K562 (cell line): ENCODE measurements at regions not wholly inside any gene's neighbourhood (a gene's known extent, or its start where the extent isn't known, plus 50 kb on each side); places are given as distances from the start of the nearest gene placed in this dataset.
A peak's percentile ranks its signal among the peaks of the same experiment; 100 is the strongest.
"Not testable (repeated sequence)": the region's sequence is repeated elsewhere in the genome, so short reads cannot be mapped to it uniquely, and the experiment has no call there.

Experiments
- ATAC-seq: fragments of 200-7000 bp; cut with Tn5 transposase; 3 replicates; pipeline ENCODE4 v1.9.1; 2020; ENCODE audit warnings: moderate library complexity
- BruUV-seq: library from RNA; stranded (reverse); fragments of 400-500 nt; replicated peaks from 2 replicates; lab custom pipeline; 2021; lab: Mats Ljungman, UMichigan
- CTCF ChIA-PET: fragments of 300-600 bp; formaldehyde crosslinking; extraction: SDS; loops from one replicate; lab custom pipeline; 2021; ENCODE audit warnings: low intra/inter-chr PET ratio; lab: Yijun Ruan, JAX
- POLR2A ChIA-PET: fragments of 300-600, 350-650 bp; sonication (Branson Sonifier 250); formaldehyde crosslinking; extraction: SDS; loops from one replicate; lab custom pipeline; 2021; ENCODE audit warnings: antibody characterized with exemption, inconsistent platforms; lab: Yijun Ruan, JAX
- DNase-seq, 4 experiments: peaks; one replicate each; pipeline versions ENCODE4 v3.0.0 to v3.0.0-alpha.2; 2011 to 2018; ENCODE audit warnings: low spot score in 3 of 4, mixed read lengths in 3 of 4; ENCODE audit errors: extremely low read depth in 1 of 4
- FAIRE-seq: peaks from 2 replicates; lab custom pipeline; 2011; peaks lifted over from hg19 to GRCh38; lab: Jason Lieb, UNC
- H2AFZ ChIP-seq: 2 replicates; pipeline ENCODE4 v1.6.0; 2011; ENCODE audit warnings: low read depth, low read length, control low read depth, inconsistent platforms
- H3K27ac ChIP-seq: fragments of 200-600 bp; 3 replicates; pipeline ENCODE4 v1.8.0; 2011; ENCODE audit warnings: low read depth, mild to moderate bottlenecking, control low read depth, inconsistent platforms, low read length, moderate library complexity, mixed read lengths; ENCODE audit errors: extremely low read depth
- H3K27me3 ChIP-seq, 2 experiments: fragments of 300-600 bp in 1 of 2; 2 replicates in 1 of 2; 3 replicates in 1 of 2; pipeline versions ENCODE4 v1.6.0 to v1.8.0; 2011; ENCODE audit warnings: inconsistent platforms in 2 of 2, low read length in 2 of 2, mild to moderate bottlenecking in 1 of 2, mixed read lengths in 1 of 2, moderate library complexity in 1 of 2; ENCODE audit not compliant: control insufficient read depth in 2 of 2, insufficient read depth in 2 of 2
- H3K36me3 ChIP-seq: fragments of 300-600 bp; 3 replicates; pipeline ENCODE4 v1.8.0; 2011; ENCODE audit warnings: mild to moderate bottlenecking, low read length, inconsistent platforms; ENCODE audit not compliant: control insufficient read depth, insufficient read depth
- H3K4me1 ChIP-seq, 2 experiments: fragments of 200-600 bp in 1 of 2; replicated peaks in 1 of 2; 2 replicates in 1 of 2; 3 replicates in 1 of 2; pipeline versions ENCODE4 v1.5.1 to v1.8.0; 2011; ENCODE audit warnings: inconsistent platforms in 2 of 2, low read length in 2 of 2, mild to moderate bottlenecking in 1 of 2, mixed read lengths in 1 of 2, moderate library complexity in 1 of 2; ENCODE audit not compliant: control insufficient read depth in 2 of 2, insufficient read depth in 2 of 2
- H3K4me2 ChIP-seq: 2 replicates; pipeline ENCODE4 v1.6.1; 2011; ENCODE audit warnings: low read length, control low read depth, inconsistent platforms, mixed read lengths; ENCODE audit not compliant: insufficient read depth
- H3K4me3 ChIP-seq: fragments of 200-600 bp; sonication (generic), shearing (Covaris generic); 2 replicates; pipeline ENCODE4 v1.5.1; 2016; ENCODE audit warnings: control low read depth, inconsistent platforms
- H3K79me2 ChIP-seq: fragments of 200-600 bp; 3 replicates; pipeline ENCODE4 v1.8.0; 2011; ENCODE audit warnings: low read length, inconsistent platforms; ENCODE audit not compliant: control insufficient read depth, insufficient read depth
- H3K9ac ChIP-seq, 2 experiments: 2 replicates each; pipeline versions ENCODE4 v1.6.0 to v1.6.1; 2011; ENCODE audit warnings: low read depth in 2 of 2, low read length in 2 of 2, control low read depth in 1 of 2, inconsistent platforms in 1 of 2, mild to moderate bottlenecking in 1 of 2, mixed read lengths in 1 of 2; ENCODE audit not compliant: insufficient read depth in 1 of 2
- H3K9me1 ChIP-seq: one replicate; pipeline ENCODE4 v1.6.0; 2011; ENCODE audit warnings: inconsistent platforms, mild to moderate bottlenecking, low read length, moderate library complexity; ENCODE audit not compliant: control insufficient read depth, insufficient read depth
- H3K9me3 ChIP-seq: replicated peaks from 2 replicates; pipeline ENCODE4 v1.5.1; 2011; ENCODE audit warnings: low read depth, low read length, inconsistent platforms; ENCODE audit not compliant: control insufficient read depth, insufficient read depth
- H4K20me1 ChIP-seq: replicated peaks from 2 replicates; pipeline ENCODE4 v1.6.1; 2011; ENCODE audit warnings: low read length, inconsistent platforms, mixed read lengths; ENCODE audit not compliant: control insufficient read depth, insufficient read depth
- CEBPB ChIP-seq: fragments of 450-650 bp; IDR thresholded peaks from 2 replicates; pipeline ENCODE4 v1.6.1; 2016; ENCODE audit warnings: missing genetic modification characterization, missing compliant biosample characterization
- CEBPG ChIP-seq, 3 experiments: fragments of 200-800 bp in 1 of 3; sonication (Bioruptor generic) in 1 of 3; sonication (generic) in 1 of 3; formaldehyde crosslinking in 1 of 3; IDR thresholded peaks in 2 of 3; conservative IDR thresholded peaks in 1 of 3; 2 replicates each; pipeline versions ENCODE4 v1.6.1 to v1.8.0; 2016 to 2022; ENCODE audit warnings: missing compliant biosample characterization in 2 of 3, missing genetic modification characterization in 2 of 3, mild to moderate bottlenecking in 1 of 3, missing genetic modification reagents in 1 of 3
- DLX4 ChIP-seq: fragments of 250-450 bp; sonication (Bioruptor Pico); IDR thresholded peaks from 2 replicates; pipeline ENCODE4 v1.6.1; 2021; ENCODE audit warnings: mild to moderate bottlenecking
- IRF9 ChIP-seq: fragments of 450-650 bp; IDR thresholded peaks from 2 replicates; pipeline ENCODE4 v1.6.1; 2016; ENCODE audit warnings: missing biosample characterization, missing genetic modification characterization
- WGBS: fragments of 100-300 bp; shearing (Covaris generic); methylation state at CpG from one replicate; pipeline ENCODE4 v1.1.6; 2016; ENCODE audit warnings: low coverage, mixed read lengths; ENCODE audit not compliant: insufficient coverage; ENCODE audit errors: missing lambda C conversion rate; 5-methylcytosine and 5-hydroxymethylcytosine counted together
- in situ Hi-C: fragments of 300-500 bp; cut with MboI; formaldehyde crosslinking; loops from 4 replicates; pipeline ENCODE4 v1.15.0; 2018; ENCODE audit warnings: inconsistent platforms, mixed read lengths
- intact Hi-C: fragments of 100-400 bp; cut with micrococcal nuclease; formaldehyde crosslinking; loops from 2 replicates; pipeline ENCODE4 v1.14.2; 2022

GRCh38 chr14:30403791-30404190 is 155.2 kb upstream of the G2E3 start:
- in situ Hi-C loops (no loop called here), intact Hi-C loops (no loop called here)
- Histone ChIP-seq H3K79me2 (no peaks in the 10 kb centered on the region), H3K36me3 (no peaks in the 10 kb centered on the region), H3K9ac (no peak overlapping the region), H3K27me3 (no peaks in the 10 kb centered on the region), H3K4me1 (no peaks in the 10 kb centered on the region), H3K9me3 (no peaks in the 10 kb centered on the region), H3K4me2 (no peak overlapping the region)
- ATAC-seq, result no peak
- FAIRE-seq, result no peak
- TF ChIP-seq CEBPB (tag) (peak; percentile 96), IRF9 (tag) (peak; percentile 54; the same call in 1 of the 2 replicates), CEBPG (CRISPR knock-in tag; IDR thresholded peaks at IDR 0.05) (peak; percentile 59; the same call in 1 of the 2 replicates), CEBPG (tag; conservative IDR thresholded peaks at IDR 0.05 in 1 of 2, IDR thresholded peaks at IDR 0.05 in 1 of 2) (peak; percentile 68 to 98), DLX4 (CRISPR knock-in tag) (no peak)
- TF ChIP-seq, all 486 proteins: peak for 3
- POLR2A ChIA-PET, result no interaction called here
- WGBS, result 59% methylated on average over 4 of the region's 4 CpGs
- CTCF ChIA-PET, result no interaction called here
- Histone ChIP-seq H3K4me3 (no peak overlapping the region), H3K9me1 (no peaks in the 10 kb centered on the region), H3K27ac (no peak overlapping the region), H4K20me1 (no peaks in the 10 kb centered on the region), H2AFZ (no peak overlapping the region)
- no TSS peak for BruUV-seq
- DNase-seq, result no peak

GRCh38 chr14:30409508-30410015 is 149.4 kb upstream of the G2E3 start:
- H3K9ac ChIP-seq, BruUV-seq, FAIRE-seq: not testable (repeated sequence)

More at GRCh38 chr14:30409508-30410015, 149.4 kb upstream of the G2E3 start:
- H3K9me1 ChIP-seq, H3K79me2 ChIP-seq, H3K9me3 ChIP-seq, H3K27me3 ChIP-seq, DNase-seq, ATAC-seq, H3K4me2 ChIP-seq, H3K4me1 ChIP-seq, H2AFZ ChIP-seq, in situ Hi-C loops, H3K27ac ChIP-seq, intact Hi-C loops, POLR2A ChIA-PET, CTCF ChIA-PET, H3K4me3 ChIP-seq, H4K20me1 ChIP-seq, H3K36me3 ChIP-seq: not testable (repeated sequence)
- 50% methylated on average over 1 of the region's 2 CpGs for WGBS
